KMS-11 (cell line): ENCODE measurements at regions not wholly inside any gene's neighbourhood (a gene's known extent, or its start where the extent isn't known, plus 50 kb on each side); places are given as distances from the start of the nearest gene placed in this dataset.

ENCODE experiments used
- H2AFZ ChIP-seq: fragments of 200-600 bp; sonication (generic); 2 replicates; pipeline ENCODE4 v1.6.1; 2016; ENCODE audit warnings: antibody characterized with exemption, mixed run types, low read depth
- H3K27ac ChIP-seq: fragments of 200-600 bp; sonication (generic); 2 replicates; pipeline ENCODE4 v1.6.1; 2016; ENCODE audit warnings: mild to moderate bottlenecking, mixed run types
- H3K27me3 ChIP-seq: fragments of 200-600 bp; sonication (generic); 2 replicates; pipeline ENCODE4 v1.6.1; 2017; ENCODE audit warnings: mild to moderate bottlenecking, low read depth, mixed run types, moderate library complexity; ENCODE audit not compliant: insufficient read depth
- H3K36me3 ChIP-seq: fragments of 200-600 bp; sonication (generic); 2 replicates; pipeline ENCODE4 v1.6.1; 2017; ENCODE audit warnings: mild to moderate bottlenecking, mixed run types; ENCODE audit not compliant: insufficient read depth
- H3K4me1 ChIP-seq: fragments of 200-600 bp; sonication (generic); 2 replicates; pipeline ENCODE4 v1.6.1; 2016; ENCODE audit warnings: mild to moderate bottlenecking, low read depth, mixed run types; ENCODE audit not compliant: poor library complexity, severe bottlenecking
- H3K4me2 ChIP-seq: fragments of 200-600 bp; sonication (generic); 2 replicates; pipeline ENCODE4 v1.7.0; 2016; ENCODE audit warnings: mild to moderate bottlenecking, mixed run types
- H3K4me3 ChIP-seq: fragments of 200-600 bp; sonication (generic); IDR thresholded peaks from 2 replicates; pipeline ENCODE4 v1.6.1; 2017; ENCODE audit warnings: low read depth, low read length, mixed read lengths; ENCODE audit not compliant: insufficient read depth
- H3K79me2 ChIP-seq: fragments of 200-600 bp; sonication (generic); 2 replicates; pipeline ENCODE4 v1.6.1; 2016; ENCODE audit warnings: low read depth, mixed run types; ENCODE audit not compliant: insufficient read depth
- H3K9ac ChIP-seq: fragments of 200-600 bp; sonication (generic); 2 replicates; pipeline ENCODE4 v1.6.1; 2016; ENCODE audit warnings: mild to moderate bottlenecking, mixed run types
- H4K20me1 ChIP-seq: fragments of 200-600 bp; sonication (generic); 2 replicates; pipeline ENCODE4 v1.6.1; 2016; ENCODE audit warnings: mild to moderate bottlenecking, mixed run types; ENCODE audit not compliant: insufficient read depth
- TF ChIP-seq, protein P1 (sequence below): fragments of 200-600 bp; sonication (generic); conservative IDR thresholded peaks from 2 replicates; pipeline ENCODE4 v1.6.1; 2017; ENCODE audit warnings: low read depth, mild to moderate bottlenecking, antibody characterized with exemption, low read length, moderate library complexity, mixed read lengths

DNA sequence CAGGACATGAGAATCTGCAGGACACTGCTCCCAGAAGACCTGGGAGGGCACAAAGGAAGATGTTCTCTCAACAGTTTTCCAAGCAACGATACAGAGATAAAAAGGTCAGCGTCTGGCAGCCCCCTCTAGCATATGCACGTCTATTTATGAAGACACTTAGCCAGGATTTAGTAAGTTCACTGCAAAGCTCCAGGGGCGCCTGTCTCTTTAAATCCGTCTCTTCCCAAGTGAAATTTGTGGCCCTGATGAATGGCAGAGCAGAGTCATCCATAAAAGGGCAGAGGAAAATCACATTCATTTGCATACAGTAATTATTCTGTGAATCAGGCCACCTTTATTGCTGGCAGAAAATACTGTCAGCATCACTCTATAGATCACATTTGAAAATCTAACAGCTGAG lies 390.9 kb upstream of the SMIM21 start:
- Histone ChIP-seq H4K20me1 (no peaks in the 10 kb centered on the region), H3K4me3 (no peak overlapping the region), H3K79me2 (no peaks in the 10 kb centered on the region), H2AFZ (no peak overlapping the region), H3K4me2 (no peak overlapping the region), H3K9ac (no peak overlapping the region), H3K27me3 (no peaks in the 10 kb centered on the region), H3K4me1 (no peaks in the 10 kb centered on the region), H3K36me3 (no peaks in the 10 kb centered on the region), H3K27ac (no peak overlapping the region)
- TF ChIP-seq, protein P1, sequence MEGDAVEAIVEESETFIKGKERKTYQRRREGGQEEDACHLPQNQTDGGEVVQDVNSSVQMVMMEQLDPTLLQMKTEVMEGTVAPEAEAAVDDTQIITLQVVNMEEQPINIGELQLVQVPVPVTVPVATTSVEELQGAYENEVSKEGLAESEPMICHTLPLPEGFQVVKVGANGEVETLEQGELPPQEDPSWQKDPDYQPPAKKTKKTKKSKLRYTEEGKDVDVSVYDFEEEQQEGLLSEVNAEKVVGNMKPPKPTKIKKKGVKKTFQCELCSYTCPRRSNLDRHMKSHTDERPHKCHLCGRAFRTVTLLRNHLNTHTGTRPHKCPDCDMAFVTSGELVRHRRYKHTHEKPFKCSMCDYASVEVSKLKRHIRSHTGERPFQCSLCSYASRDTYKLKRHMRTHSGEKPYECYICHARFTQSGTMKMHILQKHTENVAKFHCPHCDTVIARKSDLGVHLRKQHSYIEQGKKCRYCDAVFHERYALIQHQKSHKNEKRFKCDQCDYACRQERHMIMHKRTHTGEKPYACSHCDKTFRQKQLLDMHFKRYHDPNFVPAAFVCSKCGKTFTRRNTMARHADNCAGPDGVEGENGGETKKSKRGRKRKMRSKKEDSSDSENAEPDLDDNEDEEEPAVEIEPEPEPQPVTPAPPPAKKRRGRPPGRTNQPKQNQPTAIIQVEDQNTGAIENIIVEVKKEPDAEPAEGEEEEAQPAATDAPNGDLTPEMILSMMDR = no peak

DNA sequence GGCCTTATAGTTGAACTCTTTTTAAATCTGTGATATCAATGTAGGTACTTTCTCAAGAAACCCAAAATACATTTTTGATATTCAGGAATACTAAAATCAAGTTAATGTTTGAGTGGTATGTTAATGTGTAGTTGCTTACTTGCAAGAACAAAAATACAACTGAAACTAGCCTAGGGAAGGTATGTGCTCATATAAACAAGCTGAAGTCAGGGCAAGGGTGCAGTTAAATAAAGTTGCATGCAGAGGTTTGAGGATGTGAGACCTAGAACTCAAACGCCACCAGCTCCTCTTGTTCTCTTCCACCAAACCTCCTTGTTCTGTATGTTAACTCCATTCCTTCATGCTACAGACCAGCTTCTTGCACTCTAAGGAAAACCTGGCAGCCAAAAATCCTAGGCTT lies 388.3 kb upstream of the SMIM21 start:
- no peaks in the 10 kb centered on the region for H3K27me3 ChIP-seq
- H3K27ac ChIP-seq = no peak overlapping the region
- H3K4me1 ChIP-seq = no peaks in the 10 kb centered on the region
- no peak overlapping the region for H3K4me2 ChIP-seq
- no peak overlapping the region for H2AFZ ChIP-seq
- no peaks in the 10 kb centered on the region for H3K79me2 ChIP-seq
- TF ChIP-seq, protein P1 = no peak
- H4K20me1 ChIP-seq = no peaks in the 10 kb centered on the region
- no peaks in the 10 kb centered on the region for H3K36me3 ChIP-seq
- H3K9ac ChIP-seq = no peak overlapping the region
- H3K4me3 ChIP-seq = no peak overlapping the region

DNA sequence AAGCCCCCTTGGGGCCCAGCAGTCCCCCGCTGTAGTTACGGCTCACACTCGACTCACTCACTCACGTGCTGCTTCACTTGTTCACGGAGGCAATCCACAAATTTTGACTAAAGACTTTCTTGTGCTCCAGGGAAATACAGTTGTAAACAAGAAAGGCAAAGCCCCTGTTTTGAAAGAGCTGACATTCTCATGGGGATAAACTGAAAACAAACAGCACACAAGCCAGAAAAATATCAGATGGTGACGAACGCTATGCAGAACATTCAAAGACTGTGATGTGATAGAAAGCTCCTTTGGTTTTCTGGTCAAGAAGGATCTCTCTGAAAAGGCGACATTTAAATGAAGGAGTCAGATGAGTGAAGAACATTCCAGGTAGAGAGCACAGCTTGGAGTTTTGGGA lies 385.3 kb upstream of the SMIM21 start:
- no peaks in the 10 kb centered on the region for H3K27me3 ChIP-seq
- no peaks in the 10 kb centered on the region for H3K4me1 ChIP-seq
- H4K20me1 ChIP-seq = no peaks in the 10 kb centered on the region
- no peak overlapping the region for H3K4me2 ChIP-seq
- H3K9ac ChIP-seq = no peak overlapping the region
- no peaks in the 10 kb centered on the region for H3K79me2 ChIP-seq
- no peak overlapping the region for H3K4me3 ChIP-seq
- no peaks in the 10 kb centered on the region for H3K36me3 ChIP-seq
- no peak overlapping the region for H2AFZ ChIP-seq
- TF ChIP-seq, protein P1 = no peak
- H3K27ac ChIP-seq = no peak overlapping the region

DNA sequence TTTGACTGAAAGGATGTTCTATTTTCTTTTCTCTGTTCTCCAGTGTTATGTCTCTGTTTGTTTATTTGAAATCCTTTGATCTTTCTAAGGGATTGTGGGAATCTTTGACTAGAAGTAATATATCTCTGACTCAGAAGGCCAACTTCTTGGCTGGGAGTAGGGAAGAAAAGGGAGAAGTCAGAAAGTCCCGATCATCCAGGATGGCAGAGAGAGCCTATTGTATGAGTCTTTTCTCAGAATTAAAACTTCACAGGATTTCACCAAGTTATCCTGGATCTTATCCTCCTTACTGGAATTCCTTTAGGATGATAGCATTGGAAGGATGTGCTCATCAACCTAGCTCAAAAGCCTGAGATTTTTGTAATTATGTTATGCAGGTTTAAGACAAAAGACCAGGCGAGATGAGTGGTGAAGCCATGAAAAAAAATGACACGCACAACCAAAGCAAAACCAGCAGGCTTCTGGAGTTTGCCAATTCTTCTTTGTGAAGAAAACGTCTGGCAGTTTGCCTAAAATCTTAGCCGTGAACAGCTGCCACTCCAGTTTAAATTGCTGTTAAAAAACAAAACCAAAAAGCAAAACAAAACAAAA lies 383.6 kb upstream of the SMIM21 start:
- no peak overlapping the region for H3K4me2 ChIP-seq
- no peaks in the 10 kb centered on the region for H4K20me1 ChIP-seq
- H2AFZ ChIP-seq = no peak overlapping the region
- H3K27me3 ChIP-seq = no peaks in the 10 kb centered on the region
- H3K36me3 ChIP-seq = no peaks in the 10 kb centered on the region
- H3K4me1 ChIP-seq = no peaks in the 10 kb centered on the region
- no peak overlapping the region for H3K9ac ChIP-seq
- H3K27ac ChIP-seq = no peak overlapping the region
- no peak overlapping the region for H3K4me3 ChIP-seq
- no peaks in the 10 kb centered on the region for H3K79me2 ChIP-seq
- TF ChIP-seq, protein P1 = no peak
